GM20000 (cell line): ENCODE measurements at regions not wholly inside any gene's neighbourhood (a gene's known extent, or its start where the extent isn't known, plus 50 kb on each side); places are given as distances from the start of the nearest gene placed in this dataset.

Experiments used
- DNase-seq: peaks from one replicate; pipeline ENCODE4 v3.0.0; 2012; ENCODE audit warnings: low spot score
- CTCF ChIP-seq: IDR thresholded peaks from 2 replicates; pipeline ENCODE4 v1.5.1; 2012; ENCODE audit warnings: mild to moderate bottlenecking, control low read depth; ENCODE audit errors: extremely low read depth, missing control alignments

GRCh38 chr9:31372799-31373587 is 1011.5 kb upstream of the ACO1 start:
- no peak for DNase-seq
- TF ChIP-seq CTCF = no peak

GRCh38 chr9:31377358-31377757 is 1007.1 kb upstream of the ACO1 start:
- no peak for DNase-seq
- no peak for TF ChIP-seq CTCF

GRCh38 chr9:31388660-31389059 is 995.8 kb upstream of the ACO1 start:
- DNase-seq = no peak
- TF ChIP-seq CTCF = no peak

GRCh38 chr9:31389075-31389474 is 995.4 kb upstream of the ACO1 start:
- TF ChIP-seq CTCF = no peak
- no peak for DNase-seq

GRCh38 chr9:31390403-31391025 is 993.9 kb upstream of the ACO1 start:
- DNase-seq = no peak
- no peak for TF ChIP-seq CTCF

- no peak for DNase-seq
- TF ChIP-seq CTCF = no peak
These were observed 991.2 kb upstream of the ACO1 start for GRCh38 chr9:31393240-31393639.

- TF ChIP-seq CTCF = no peak
- no peak for DNase-seq
These were observed 990.4 kb upstream of the ACO1 start for GRCh38 chr9:31394015-31394473.
